Activated naive CD8-positive, alpha-beta T cell treated with anti-CD3 and anti-CD28 coated beads for 36 hours (primary cell): ENCODE measurements at regions not wholly inside any gene's neighbourhood (a gene's known extent, or its start where the extent isn't known, plus 50 kb on each side); places are given as distances from the start of the nearest gene placed in this dataset.
"Not testable (repeated sequence)": the region's sequence is repeated elsewhere in the genome, so short reads cannot be mapped to it uniquely, and the experiment has no call there.

ENCODE experiments used
- DNase-seq: peaks from one replicate; pipeline ENCODE4 v3.0.0; 2021
- H3K27ac Mint-ChIP-seq: one replicate; pipeline ENCODE4 v1.8.0; 2022; ENCODE audit warnings: mild to moderate bottlenecking, moderate library complexity, mixed read lengths
- H3K27me3 Mint-ChIP-seq: one replicate; pipeline ENCODE4 v1.8.0; 2022; ENCODE audit warnings: mild to moderate bottlenecking, mixed read lengths
- H3K36me3 Mint-ChIP-seq: one replicate; pipeline ENCODE4 v1.8.0; 2021; ENCODE audit warnings: mild to moderate bottlenecking, mixed read lengths
- H3K4me1 Mint-ChIP-seq: one replicate; pipeline ENCODE4 v1.8.0; 2021; ENCODE audit warnings: mixed read lengths
- H3K4me3 Mint-ChIP-seq: one replicate; pipeline ENCODE4 v1.8.0; 2022; ENCODE audit warnings: mild to moderate bottlenecking, moderate library complexity, mixed read lengths
- H3K9me3 Mint-ChIP-seq: one replicate; pipeline ENCODE4 v1.8.0; 2022; ENCODE audit warnings: mixed read lengths

DNA sequence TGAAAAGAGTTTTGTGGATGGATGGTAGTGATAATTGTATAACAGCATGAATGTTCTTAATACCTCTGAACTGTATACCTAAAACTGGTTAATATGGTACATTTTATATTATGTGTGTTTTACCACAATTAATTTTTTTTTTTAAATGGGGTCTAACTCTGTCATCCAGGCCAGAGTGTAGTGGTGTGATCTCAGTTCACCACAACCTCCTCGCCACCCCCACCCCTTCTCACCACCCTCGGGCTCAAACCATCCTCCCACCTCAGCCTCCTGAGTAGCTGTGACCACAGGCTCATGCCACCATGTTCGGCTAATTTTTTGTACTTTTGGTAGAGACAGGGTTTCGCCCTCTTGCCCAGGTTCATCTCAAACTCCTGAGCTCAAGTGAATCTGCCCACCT is 123.2 kb downstream of the CDRT15L2 start:
- Mint-ChIP-seq H3K4me1 (peaks cover 11% of the 10 kb centered on the region), H3K4me3 (no peak overlapping the region), H3K27ac (no peak overlapping the region), H3K9me3 (no peaks in the 10 kb centered on the region), H3K36me3 (no peaks in the 10 kb centered on the region), H3K27me3 (no peaks in the 10 kb centered on the region)
- DNase-seq, result no peak

DNA sequence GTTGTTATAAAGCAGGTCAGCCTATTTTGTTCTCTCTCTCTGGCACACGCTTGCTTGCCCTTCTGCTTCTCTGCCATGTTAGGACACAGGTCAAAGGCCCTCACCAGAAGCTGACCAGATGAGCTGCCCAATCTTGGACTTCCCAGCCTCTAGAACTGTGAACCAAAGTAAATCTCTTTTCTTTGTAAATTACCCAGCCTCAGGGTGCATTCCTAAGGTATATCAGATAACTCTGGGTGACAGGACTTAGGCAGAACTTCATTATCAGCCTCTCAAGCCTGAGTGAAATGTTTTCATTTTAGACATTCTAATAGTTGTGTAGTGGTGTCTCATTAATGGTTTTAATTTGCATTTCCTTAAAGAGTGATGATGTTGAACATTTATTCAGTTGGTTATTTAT is 124.3 kb downstream of the CDRT15L2 start:
- no peaks in the 10 kb centered on the region for H3K36me3 Mint-ChIP-seq
- no peaks in the 10 kb centered on the region for H3K27me3 Mint-ChIP-seq
- H3K27ac Mint-ChIP-seq, result no peak overlapping the region
- H3K9me3 Mint-ChIP-seq, result no peaks in the 10 kb centered on the region
- DNase-seq, result no peak
- H3K4me3 Mint-ChIP-seq, result no peak overlapping the region
- peaks cover 4% of the 10 kb centered on the region for H3K4me1 Mint-ChIP-seq

DNA sequence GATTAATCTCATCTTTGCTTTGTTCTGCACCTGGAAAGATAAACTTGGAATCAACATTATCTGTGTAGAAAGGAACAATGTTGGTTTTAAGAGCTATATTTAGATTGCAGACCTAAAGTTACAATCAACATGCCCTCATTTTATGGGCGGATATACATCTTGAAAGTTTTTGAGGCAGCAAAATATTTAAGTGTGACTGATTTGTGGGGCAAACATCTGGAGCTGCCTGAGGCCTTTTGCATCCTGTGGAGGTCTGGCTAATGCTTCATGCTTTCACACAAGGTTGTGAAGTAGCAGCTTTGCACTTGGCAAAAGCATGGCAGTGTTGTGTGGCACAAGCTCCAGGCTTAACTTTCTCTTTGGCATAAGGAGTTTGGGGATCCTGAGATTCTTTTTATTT is 125.7 kb downstream of the CDRT15L2 start:
- H3K4me3 Mint-ChIP-seq, H3K4me1 Mint-ChIP-seq, H3K27ac Mint-ChIP-seq, H3K27me3 Mint-ChIP-seq, H3K36me3 Mint-ChIP-seq, DNase-seq, H3K9me3 Mint-ChIP-seq: not testable (repeated sequence)

DNA sequence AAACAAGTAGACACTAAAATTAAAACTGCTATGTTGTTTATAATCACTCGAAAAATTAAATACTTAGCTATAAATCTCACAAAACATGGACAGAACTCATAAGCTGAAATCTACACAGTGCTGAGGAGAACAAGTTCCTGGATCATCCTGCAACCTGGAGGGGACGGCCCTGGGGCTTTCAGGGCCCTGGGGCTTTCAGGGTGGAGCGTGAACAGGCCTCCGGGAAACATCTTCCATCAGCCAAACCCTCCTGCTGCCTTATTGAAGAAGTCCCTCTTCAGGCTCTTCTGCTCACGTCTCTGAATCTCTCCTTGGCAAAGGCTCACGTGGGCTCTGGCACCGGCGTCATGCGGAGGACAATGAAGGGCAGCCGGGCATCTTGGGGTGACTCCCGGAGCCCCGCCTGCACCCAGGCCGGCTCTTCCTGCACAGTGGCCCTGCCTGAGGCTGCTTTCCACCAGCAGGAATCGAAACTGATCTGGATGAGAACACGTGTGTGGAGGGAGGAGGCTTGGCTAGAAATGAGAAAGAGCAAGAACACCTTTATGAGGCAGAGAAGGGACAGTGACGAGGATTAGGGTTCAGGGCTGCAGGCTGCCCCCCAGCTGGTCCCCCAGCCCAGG is 127.3 kb downstream of the CDRT15L2 start:
- no peak overlapping the region for H3K27ac Mint-ChIP-seq

DNA sequence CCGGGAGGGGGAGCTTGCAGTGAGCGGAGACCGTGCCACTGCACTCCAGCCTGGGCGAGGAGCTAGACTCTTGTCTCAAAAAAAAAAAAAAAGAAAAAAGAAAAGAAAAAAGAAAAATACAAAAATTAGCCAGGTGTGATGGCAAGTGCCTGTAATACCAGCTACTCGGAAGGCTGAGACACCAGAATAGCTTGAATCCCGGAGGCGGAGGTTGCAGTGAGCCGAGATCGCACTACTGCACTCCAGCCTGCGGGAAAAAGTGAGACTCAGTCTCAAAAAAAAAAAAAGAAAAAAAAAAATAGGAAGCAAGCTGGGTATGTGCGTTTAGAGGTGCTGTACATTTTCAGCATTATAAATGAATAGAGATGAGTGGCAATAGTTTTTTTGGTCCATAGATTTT is 129.3 kb downstream of the CDRT15L2 start:
- not testable (repeated sequence) for H3K4me3 Mint-ChIP-seq, H3K4me1 Mint-ChIP-seq, H3K36me3 Mint-ChIP-seq, DNase-seq, H3K27ac Mint-ChIP-seq, H3K27me3 Mint-ChIP-seq, H3K9me3 Mint-ChIP-seq

More for the DNA sequence above, 127.3 kb downstream of the CDRT15L2 start:
- Mint-ChIP-seq H3K36me3 (no peaks in the 10 kb centered on the region), H3K9me3 (no peaks in the 10 kb centered on the region), H3K27me3 (no peaks in the 10 kb centered on the region), H3K4me1 (no peaks in the 10 kb centered on the region), H3K4me3 (no peak overlapping the region)
- no peak for DNase-seq

DNA sequence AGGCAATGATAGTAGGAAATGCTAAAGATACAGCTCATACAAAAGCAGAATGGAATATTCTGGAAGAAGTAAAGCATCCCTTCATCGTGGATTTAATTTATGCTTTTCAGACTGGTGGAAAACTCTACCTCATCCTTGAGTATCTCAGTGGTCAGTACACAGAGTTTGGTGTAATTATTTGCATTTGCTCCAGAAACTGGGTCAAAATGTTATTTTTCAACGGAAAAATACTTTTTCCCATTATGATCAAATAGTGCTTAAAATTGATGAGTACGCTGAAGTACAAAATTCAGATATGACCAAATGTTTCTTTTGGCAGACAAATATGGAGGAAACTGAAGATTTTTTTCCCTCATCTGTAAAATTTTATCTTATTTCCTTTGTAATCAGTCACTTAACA is 137.0 kb downstream of the CDRT15L2 start:
- H3K4me3 Mint-ChIP-seq, H3K27me3 Mint-ChIP-seq, DNase-seq, H3K4me1 Mint-ChIP-seq, H3K36me3 Mint-ChIP-seq, H3K27ac Mint-ChIP-seq, H3K9me3 Mint-ChIP-seq: not testable (repeated sequence)

DNA sequence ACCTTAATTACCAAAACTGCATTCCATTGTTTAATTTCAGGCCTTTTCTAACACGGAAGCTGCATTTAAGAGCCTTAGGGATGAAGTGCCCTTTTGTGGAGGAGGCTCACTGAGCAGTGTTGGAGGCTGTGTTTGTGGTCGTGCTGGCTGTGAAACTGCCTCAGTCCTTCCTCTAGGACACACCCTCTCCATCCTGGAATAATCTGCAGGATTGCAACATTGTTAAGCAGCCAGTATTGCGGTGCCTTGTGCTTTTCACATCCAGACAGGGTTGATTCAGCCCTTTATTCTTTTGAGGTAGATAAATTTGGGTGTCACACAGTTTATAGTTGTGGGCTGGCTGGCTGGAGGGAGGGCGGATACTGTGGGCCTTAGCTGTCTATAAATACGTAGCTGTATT is 141.6 kb downstream of the CDRT15L2 start:
- H3K9me3 Mint-ChIP-seq, result peaks cover 2% of the 10 kb centered on the region
- no peaks in the 10 kb centered on the region for H3K27me3 Mint-ChIP-seq
- no peak for DNase-seq
- no peak overlapping the region for H3K27ac Mint-ChIP-seq
- H3K36me3 Mint-ChIP-seq, result no peaks in the 10 kb centered on the region
- no peaks in the 10 kb centered on the region for H3K4me1 Mint-ChIP-seq
- no peak overlapping the region for H3K4me3 Mint-ChIP-seq

DNA sequence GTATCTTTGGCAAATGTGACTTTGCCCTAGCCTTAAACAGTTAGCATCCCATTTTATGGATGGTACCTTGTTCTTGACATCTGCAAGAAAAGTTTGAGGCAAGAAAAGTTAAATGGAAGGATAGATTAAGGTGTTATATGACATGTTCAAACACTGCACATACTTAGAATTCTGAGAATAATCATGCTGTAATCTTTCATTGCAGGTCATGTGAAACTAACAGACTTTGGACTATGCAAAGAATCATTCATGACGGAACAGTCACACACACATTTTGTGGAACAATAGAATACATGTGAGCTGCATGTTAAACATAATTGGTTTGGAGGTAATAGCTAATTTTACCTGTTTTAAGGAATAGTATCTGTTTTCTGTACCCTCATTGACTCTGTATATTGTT is 144.9 kb downstream of the CDRT15L2 start:
- not testable (repeated sequence) for H3K9me3 Mint-ChIP-seq, H3K27me3 Mint-ChIP-seq, H3K4me3 Mint-ChIP-seq, H3K27ac Mint-ChIP-seq, H3K36me3 Mint-ChIP-seq, H3K4me1 Mint-ChIP-seq, DNase-seq

DNA sequence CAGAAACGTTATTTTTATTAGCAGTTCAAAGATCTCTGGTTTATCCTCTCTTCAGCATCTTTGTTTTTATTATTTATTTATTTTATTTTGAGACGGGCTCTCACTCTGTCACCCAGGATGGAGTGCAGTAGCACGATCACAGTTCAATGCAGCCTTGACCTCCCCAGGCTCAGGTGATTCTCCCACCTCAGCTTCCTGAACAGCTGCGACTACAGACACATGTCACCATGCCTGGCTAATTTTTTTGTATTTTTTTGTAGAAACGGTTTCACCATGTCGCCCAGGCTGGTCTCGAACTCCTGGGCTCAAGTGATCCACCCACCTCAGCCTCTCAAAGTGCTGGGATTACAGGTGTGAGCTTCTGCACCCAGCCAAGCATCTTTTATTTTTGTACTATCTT is 147.7 kb downstream of the CDRT15L2 start:
- not testable (repeated sequence) for H3K9me3 Mint-ChIP-seq, H3K4me3 Mint-ChIP-seq, H3K27ac Mint-ChIP-seq, DNase-seq, H3K4me1 Mint-ChIP-seq, H3K27me3 Mint-ChIP-seq, H3K36me3 Mint-ChIP-seq

DNA sequence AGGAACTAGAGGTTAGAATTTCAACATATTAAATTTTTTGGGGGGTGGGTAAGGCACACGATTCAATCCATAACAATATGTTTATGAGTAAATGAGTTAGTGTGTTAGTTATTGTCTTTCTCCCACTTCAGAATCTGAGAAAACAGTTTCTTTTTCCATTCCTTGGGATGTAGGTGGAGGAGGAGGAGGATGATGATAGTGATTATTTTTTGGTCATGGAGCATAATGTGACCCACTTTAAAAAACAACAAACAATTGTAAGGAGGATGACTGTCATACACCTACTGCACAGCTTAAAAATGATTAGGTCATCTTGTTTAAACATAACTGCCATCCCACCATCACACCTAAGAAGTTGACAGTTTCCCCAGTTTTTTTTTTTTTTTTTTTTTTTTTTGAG is 148.7 kb downstream of the CDRT15L2 start:
- Mint-ChIP-seq H3K9me3 (no peaks in the 10 kb centered on the region), H3K27ac (no peak overlapping the region), H3K4me1 (no peaks in the 10 kb centered on the region), H3K27me3 (peaks cover 4% of the 10 kb centered on the region), H3K4me3 (no peak overlapping the region), H3K36me3 (no peaks in the 10 kb centered on the region)
- no peak for DNase-seq

DNA sequence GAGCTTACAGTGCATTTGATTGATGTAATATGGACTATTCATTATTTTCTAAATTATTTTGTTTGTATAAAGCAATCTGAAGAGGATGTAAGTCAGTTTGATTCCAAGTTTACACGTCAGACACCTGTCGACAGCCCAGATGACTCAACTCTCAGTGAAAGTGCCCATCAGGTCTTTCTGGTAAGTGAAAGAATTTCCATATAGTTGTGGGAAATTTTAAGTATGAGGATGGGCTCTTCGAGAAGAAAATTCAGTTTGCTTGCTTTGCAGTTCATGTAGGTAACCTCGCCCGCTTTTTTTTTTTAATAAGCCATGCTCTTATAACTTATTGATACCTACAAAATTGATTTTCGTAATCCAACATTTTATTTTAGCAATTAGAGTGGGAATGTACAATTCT is 151.6 kb downstream of the CDRT15L2 start:
- H3K4me1 Mint-ChIP-seq, H3K36me3 Mint-ChIP-seq, H3K27me3 Mint-ChIP-seq, H3K27ac Mint-ChIP-seq, H3K4me3 Mint-ChIP-seq, H3K9me3 Mint-ChIP-seq, DNase-seq: not testable (repeated sequence)

DNA sequence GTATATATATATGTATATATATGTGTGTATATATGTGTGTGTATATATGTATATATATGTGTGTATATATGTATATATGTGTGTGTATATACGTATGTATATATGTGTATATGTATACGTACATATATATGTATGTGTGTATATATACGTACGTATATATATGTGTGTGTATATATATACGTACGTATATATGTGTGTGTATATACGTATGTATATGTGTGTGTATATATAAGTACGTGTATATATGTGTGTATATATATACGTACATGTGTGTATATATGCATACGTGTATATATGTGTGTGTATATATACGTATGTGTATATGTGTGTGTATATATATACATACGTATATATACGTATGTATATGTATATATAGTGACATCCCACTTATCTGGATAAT is 154.4 kb downstream of the CDRT15L2 start:
- no peak overlapping the region for H3K4me3 Mint-ChIP-seq
- H3K36me3 Mint-ChIP-seq, result no peaks in the 10 kb centered on the region
- no peaks in the 10 kb centered on the region for H3K27me3 Mint-ChIP-seq
- no peak overlapping the region for H3K27ac Mint-ChIP-seq
- H3K4me1 Mint-ChIP-seq, result no peaks in the 10 kb centered on the region
- no peak for DNase-seq
- no peaks in the 10 kb centered on the region for H3K9me3 Mint-ChIP-seq

DNA sequence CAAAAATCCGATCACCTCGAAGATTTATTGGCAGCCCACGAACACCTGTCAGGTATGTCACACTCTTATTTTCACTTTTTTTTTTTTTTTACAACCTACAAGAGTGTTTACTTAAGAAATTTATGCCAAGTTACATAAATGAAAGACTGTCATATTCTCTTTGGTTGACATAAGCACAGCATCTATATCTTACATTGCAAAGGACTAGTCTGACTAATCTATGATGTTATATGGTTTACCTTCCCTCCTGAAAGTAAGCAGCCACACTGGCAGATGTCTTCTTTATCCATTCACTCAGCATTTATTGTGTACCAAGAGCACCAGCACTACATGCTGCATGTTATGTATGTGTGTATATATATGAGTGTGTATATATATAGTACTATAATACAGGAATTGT is 156.3 kb downstream of the CDRT15L2 start:
- no peaks in the 10 kb centered on the region for H3K4me1 Mint-ChIP-seq
- H3K36me3 Mint-ChIP-seq, result no peaks in the 10 kb centered on the region
- H3K4me3 Mint-ChIP-seq, result no peak overlapping the region
- no peaks in the 10 kb centered on the region for H3K9me3 Mint-ChIP-seq
- peaks cover 4% of the 10 kb centered on the region for H3K27me3 Mint-ChIP-seq
- no peak for DNase-seq
- no peak overlapping the region for H3K27ac Mint-ChIP-seq

DNA sequence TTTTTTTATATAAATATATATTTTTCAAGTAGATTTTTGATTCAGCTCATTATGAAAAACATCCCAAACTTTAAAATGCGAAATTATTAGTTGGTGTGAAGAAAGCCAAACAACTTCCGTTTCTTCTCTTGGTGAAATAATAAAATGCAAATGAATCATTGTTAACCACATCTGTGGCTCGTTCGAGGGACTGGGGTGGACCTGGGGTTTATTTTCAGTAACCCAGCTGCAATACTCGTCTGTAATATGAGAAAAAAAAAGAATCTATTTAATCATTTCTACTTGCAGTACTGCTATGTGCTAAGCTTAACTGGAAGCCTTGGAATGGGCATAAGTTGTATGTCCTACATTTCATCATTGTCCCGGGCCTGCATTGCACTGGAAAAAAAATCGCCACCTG is 158.1 kb downstream of the CDRT15L2 start:
- not testable (repeated sequence) for H3K27me3 Mint-ChIP-seq, H3K9me3 Mint-ChIP-seq, H3K27ac Mint-ChIP-seq, H3K36me3 Mint-ChIP-seq, DNase-seq, H3K4me1 Mint-ChIP-seq, H3K4me3 Mint-ChIP-seq

DNA sequence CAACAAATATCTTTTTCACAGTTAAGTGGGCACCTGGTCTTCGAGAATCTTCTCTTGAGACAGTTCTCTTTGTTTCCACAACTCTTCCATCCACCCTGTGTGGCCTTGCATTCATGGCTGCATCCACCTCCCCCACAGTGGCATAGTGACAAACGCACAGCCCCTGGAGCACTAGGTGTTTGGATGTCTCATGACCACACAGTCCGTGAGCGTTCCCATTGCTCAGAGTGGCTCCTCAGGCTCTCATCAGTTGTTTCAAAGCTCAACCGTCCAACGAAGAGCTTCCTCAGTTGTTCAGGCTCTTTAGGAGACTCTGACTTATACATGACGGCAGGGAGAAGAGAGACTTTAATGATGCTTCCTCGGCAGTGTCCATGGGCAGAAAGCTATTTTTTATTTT is 191.6 kb downstream of the CDRT15L2 start:
- H3K4me3 Mint-ChIP-seq, result no peak overlapping the region
- no peak for DNase-seq
- no peaks in the 10 kb centered on the region for H3K9me3 Mint-ChIP-seq
- no peaks in the 10 kb centered on the region for H3K27me3 Mint-ChIP-seq
- H3K27ac Mint-ChIP-seq, result no peak overlapping the region
- H3K36me3 Mint-ChIP-seq, result no peaks in the 10 kb centered on the region
- H3K4me1 Mint-ChIP-seq, result no peaks in the 10 kb centered on the region

DNA sequence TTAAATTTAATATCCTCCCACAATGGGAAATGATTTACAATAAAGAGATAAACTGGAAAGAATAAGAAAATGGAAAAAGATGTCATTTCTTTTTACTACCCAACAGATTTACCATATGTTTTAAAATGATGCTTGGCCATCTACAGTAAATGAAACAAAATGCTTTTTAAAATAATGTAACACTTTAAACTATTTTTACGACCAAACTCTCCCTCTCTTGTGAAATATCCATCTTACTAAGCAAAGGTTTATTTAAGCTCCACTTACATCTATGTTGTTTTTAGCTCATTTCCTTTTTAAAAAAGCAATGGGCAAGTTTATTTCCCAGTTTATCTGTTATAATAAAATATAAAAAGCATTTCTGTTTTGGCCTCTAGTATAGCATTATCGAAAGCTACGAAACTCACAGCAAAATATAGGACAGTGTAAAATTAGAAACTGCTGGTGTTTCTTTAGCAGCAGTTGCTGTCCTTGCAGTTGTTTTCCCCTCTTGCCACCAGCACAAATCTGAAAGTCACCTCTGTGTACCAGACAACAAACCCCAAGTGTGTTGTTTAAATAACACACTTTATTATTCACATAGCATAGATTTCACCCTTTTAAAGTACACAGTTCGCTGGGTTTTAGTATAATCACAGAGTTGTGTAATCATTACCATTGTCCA is 195.1 kb downstream of the CDRT15L2 start:
- no peak overlapping the region for H3K27ac Mint-ChIP-seq
- H3K4me1 Mint-ChIP-seq, result no peaks in the 10 kb centered on the region
- H3K27me3 Mint-ChIP-seq, result no peaks in the 10 kb centered on the region
- H3K4me3 Mint-ChIP-seq, result no peak overlapping the region
- no peak for DNase-seq
- no peaks in the 10 kb centered on the region for H3K9me3 Mint-ChIP-seq
- no peaks in the 10 kb centered on the region for H3K36me3 Mint-ChIP-seq
